Karpas-422 (cell line): ENCODE measurements at regions not wholly inside any gene's neighbourhood (a gene's known extent, or its start where the extent isn't known, plus 50 kb on each side); places are given as distances from the start of the nearest gene placed in this dataset.

Experiments
- DNase-seq: peaks from one replicate; pipeline ENCODE4 v3.0.0-alpha.2; 2015
- H2AFZ ChIP-seq: fragments of 200-600 bp; sonication (generic); 2 replicates; pipeline ENCODE4 v1.6.1; 2014; ENCODE audit warnings: antibody characterized with exemption, low read length, mixed read lengths
- H3K27ac ChIP-seq: fragments of 200-600 bp; sonication (generic); 2 replicates; pipeline ENCODE4 v1.5.1; 2014; ENCODE audit warnings: mild to moderate bottlenecking, low read length, moderate library complexity
- H3K27me3 ChIP-seq: fragments of 200-600 bp; sonication (generic); 2 replicates; pipeline ENCODE4 v1.6.1; 2014; ENCODE audit warnings: low read length, mixed read lengths
- H3K36me3 ChIP-seq: fragments of 200-600 bp; sonication (generic); 2 replicates; pipeline ENCODE4 v1.6.1; 2014; ENCODE audit warnings: low read length, mixed read lengths; ENCODE audit not compliant: insufficient read depth
- H3K4me1 ChIP-seq: fragments of 200-600 bp; sonication (generic); 2 replicates; pipeline ENCODE4 v1.6.1; 2014; ENCODE audit warnings: mild to moderate bottlenecking, low read length, mixed read lengths
- H3K4me2 ChIP-seq: fragments of 200-600 bp; sonication (generic); 2 replicates; pipeline ENCODE4 v1.6.1; 2014; ENCODE audit warnings: low read length, low read depth, mild to moderate bottlenecking; ENCODE audit not compliant: poor library complexity, severe bottlenecking
- H3K4me3 ChIP-seq: fragments of 200-600 bp; sonication (generic); 2 replicates; pipeline ENCODE4 v1.5.1; 2014; ENCODE audit warnings: mild to moderate bottlenecking, antibody characterized with exemption, low read length, mixed read lengths
- H3K79me2 ChIP-seq: fragments of 200-600 bp; sonication (generic); 2 replicates; pipeline ENCODE4 v1.6.1; 2014; ENCODE audit warnings: mild to moderate bottlenecking, low read length, mixed read lengths
- H3K9ac ChIP-seq: fragments of 200-600 bp; sonication (generic); 2 replicates; pipeline ENCODE4 v1.6.0; 2014; ENCODE audit warnings: low read length
- H3K9me2 ChIP-seq: fragments of 200-600 bp; sonication (generic), shearing (Covaris generic); replicated peaks from 2 replicates; pipeline ENCODE4 v1.6.0; 2014; ENCODE audit warnings: mild to moderate bottlenecking, low read length, moderate library complexity; ENCODE audit not compliant: insufficient read depth
- H3K9me3 ChIP-seq: fragments of 300-700, 200-600 bp; sonication (generic); 2 replicates; pipeline ENCODE4 v1.6.1; 2014; ENCODE audit warnings: low read length, mixed read lengths
- H4K20me1 ChIP-seq: fragments of 200-600 bp; sonication (generic); 2 replicates; pipeline ENCODE4 v1.6.1; 2014; ENCODE audit warnings: mild to moderate bottlenecking, antibody characterized with exemption, low read length, low read depth; ENCODE audit not compliant: insufficient read depth

DNA sequence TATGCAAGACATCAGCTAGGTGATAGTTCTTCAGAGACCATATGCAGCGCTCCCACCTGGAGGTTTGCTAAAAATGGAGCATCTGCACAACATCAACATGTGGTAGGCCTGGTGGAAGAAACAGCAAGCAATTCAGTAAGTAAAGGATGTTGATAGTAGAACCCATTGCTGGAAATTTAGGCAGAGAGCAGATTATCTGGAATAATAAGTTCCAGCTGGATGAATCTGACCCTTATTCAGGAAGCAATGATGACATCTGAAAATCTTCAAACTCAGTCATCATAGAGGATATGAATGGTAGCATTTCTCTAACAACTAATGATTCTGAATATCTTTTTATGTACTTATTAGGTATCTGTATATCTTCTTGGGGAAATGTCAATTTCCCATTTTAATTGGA lies 225.2 kb upstream of the ANO3 start:
- H3K4me2 ChIP-seq: peak overlapping the region; percentile 43
- H2AFZ ChIP-seq: peak overlapping the region; percentile 39; the same call in 1 of the 2 replicates
- H3K4me3 ChIP-seq: no peak overlapping the region
- H3K27me3 ChIP-seq: no peaks in the 10 kb centered on the region
- no peaks in the 10 kb centered on the region for H3K9me2 ChIP-seq
- peaks cover 51% of the 10 kb centered on the region for H3K4me1 ChIP-seq
- H3K9ac ChIP-seq: no peak overlapping the region
- H3K9me3 ChIP-seq: no peaks in the 10 kb centered on the region
- no peak for DNase-seq
- no peaks in the 10 kb centered on the region for H4K20me1 ChIP-seq
- no peaks in the 10 kb centered on the region for H3K79me2 ChIP-seq
- peak overlapping the region; percentile 75 for H3K27ac ChIP-seq
- 0 out of 2 replicates have a peak, but pooled peaks cover under 1% of the 10 kb centered on the region for H3K36me3 ChIP-seq

- H3K4me1 ChIP-seq: peaks cover 43% of the 10 kb centered on the region
- no peak for DNase-seq
- no peaks in the 10 kb centered on the region for H3K79me2 ChIP-seq
- 0 out of 2 replicates have a peak, but pooled peaks cover 3% of the 10 kb centered on the region for H3K36me3 ChIP-seq
- no peaks in the 10 kb centered on the region for H4K20me1 ChIP-seq
- no peak overlapping the region for H3K9ac ChIP-seq
- H3K27ac ChIP-seq: no peak overlapping the region
- H3K4me3 ChIP-seq: no peak overlapping the region
- no peaks in the 10 kb centered on the region for H3K9me3 ChIP-seq
- no peaks in the 10 kb centered on the region for H3K27me3 ChIP-seq
- H3K9me2 ChIP-seq: no peaks in the 10 kb centered on the region
- H3K4me2 ChIP-seq: no peak overlapping the region
- no peak overlapping the region for H2AFZ ChIP-seq
Observed at GRCh38 chr11:26109658-26110368, 222.1 kb upstream of the ANO3 start.

DNA sequence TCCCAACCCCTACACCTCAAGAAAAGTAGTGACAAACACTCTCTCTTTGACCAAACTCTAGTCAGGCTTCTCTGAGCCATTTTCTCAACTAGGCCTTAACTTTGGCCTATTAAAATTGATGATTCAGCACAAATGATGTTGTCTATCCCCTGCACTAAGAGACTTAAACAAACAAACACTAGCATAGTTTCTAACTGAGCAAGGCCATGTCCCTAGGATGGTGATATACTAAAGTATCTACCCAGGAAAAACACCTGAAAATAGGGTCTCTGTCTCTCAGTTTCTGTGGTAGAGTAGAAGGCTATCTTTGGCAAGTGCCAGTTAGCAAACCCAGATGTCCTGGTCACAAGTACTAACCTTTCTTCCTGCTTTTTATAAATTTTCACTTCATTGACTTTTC lies 219.7 kb upstream of the ANO3 start:
- Histone ChIP-seq H3K9ac (no peak overlapping the region), H3K79me2 (no peaks in the 10 kb centered on the region), H3K9me2 (no peaks in the 10 kb centered on the region), H3K36me3 (0 out of 2 replicates have a peak, but pooled peaks cover 3% of the 10 kb centered on the region), H2AFZ (no peak overlapping the region), H3K9me3 (no peaks in the 10 kb centered on the region), H3K27ac (no peak overlapping the region), H3K27me3 (no peaks in the 10 kb centered on the region), H3K4me3 (no peak overlapping the region), H3K4me2 (no peak overlapping the region), H4K20me1 (no peaks in the 10 kb centered on the region), H3K4me1 (peaks cover 20% of the 10 kb centered on the region)
- no peak for DNase-seq

GRCh38 chr11:26121466-26121865 lies 210.5 kb upstream of the ANO3 start:
- H3K4me3 ChIP-seq: no peak overlapping the region
- no peak for DNase-seq
- no peaks in the 10 kb centered on the region for H4K20me1 ChIP-seq
- H3K36me3 ChIP-seq: no peaks in the 10 kb centered on the region
- H3K9ac ChIP-seq: no peak overlapping the region
- no peaks in the 10 kb centered on the region for H3K79me2 ChIP-seq
- no peak overlapping the region for H3K27ac ChIP-seq
- no peaks in the 10 kb centered on the region for H3K27me3 ChIP-seq
- H3K4me1 ChIP-seq: peaks cover 3% of the 10 kb centered on the region
- H3K9me3 ChIP-seq: 0 out of 2 replicates have a peak, but pooled peaks cover 3% of the 10 kb centered on the region
- no peaks in the 10 kb centered on the region for H3K9me2 ChIP-seq
- no peak overlapping the region for H3K4me2 ChIP-seq
- H2AFZ ChIP-seq: 0 out of 2 replicates have a peak overlapping the region, but pooled peaks have one; percentile 36

DNA sequence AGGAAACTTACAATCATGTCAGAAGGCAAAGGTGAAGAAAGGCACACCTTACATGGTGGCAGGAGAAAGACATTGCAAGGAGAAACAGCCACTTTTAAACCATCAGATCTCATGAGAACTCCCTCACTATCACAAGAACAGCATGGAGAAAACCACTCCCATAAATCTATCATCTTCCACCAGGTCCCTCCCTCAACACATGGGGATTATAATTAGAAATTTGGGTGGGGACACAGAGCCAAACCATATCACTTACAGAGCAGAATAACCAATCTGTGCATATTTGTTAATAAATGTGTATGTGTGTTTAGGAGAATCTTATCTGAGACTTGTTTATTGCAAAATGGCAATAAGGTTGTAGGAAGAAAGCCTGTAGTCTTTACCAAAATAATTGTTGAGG lies 205.2 kb upstream of the ANO3 start:
- H3K27me3 ChIP-seq: no peaks in the 10 kb centered on the region
- H3K9me3 ChIP-seq: peaks cover 8% of the 10 kb centered on the region; the same call in 1 of the 2 replicates
- no peaks in the 10 kb centered on the region for H3K36me3 ChIP-seq
- no peaks in the 10 kb centered on the region for H3K79me2 ChIP-seq
- H2AFZ ChIP-seq: no peak overlapping the region
- H3K4me2 ChIP-seq: no peak overlapping the region
- H3K9me2 ChIP-seq: no peaks in the 10 kb centered on the region
- H3K27ac ChIP-seq: no peak overlapping the region
- H3K4me3 ChIP-seq: no peak overlapping the region
- H3K4me1 ChIP-seq: peaks cover 3% of the 10 kb centered on the region
- no peak overlapping the region for H3K9ac ChIP-seq
- no peaks in the 10 kb centered on the region for H4K20me1 ChIP-seq
- no peak for DNase-seq

DNA sequence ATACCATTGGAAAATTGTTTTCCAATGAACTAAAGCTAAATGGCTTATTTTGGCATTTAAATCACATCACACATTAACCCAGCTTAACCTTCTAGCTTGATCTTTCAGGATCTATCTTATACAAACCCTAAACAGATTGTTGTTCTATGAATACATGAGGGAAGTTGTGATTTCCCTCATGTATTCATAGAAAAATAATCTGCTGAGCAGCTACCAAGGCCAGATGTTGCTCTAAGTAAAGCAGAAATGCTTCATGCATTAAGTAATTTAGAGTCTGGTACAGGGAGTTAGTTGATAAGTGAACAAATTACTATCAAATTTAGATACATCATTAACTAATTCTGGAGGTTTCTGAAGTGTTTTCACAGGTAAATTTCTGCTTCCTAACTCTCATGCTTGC lies 204.6 kb upstream of the ANO3 start:
- no peak for DNase-seq
- Histone ChIP-seq H3K36me3 (no peaks in the 10 kb centered on the region), H3K9me3 (peaks cover 8% of the 10 kb centered on the region; the same call in 1 of the 2 replicates), H3K79me2 (no peaks in the 10 kb centered on the region), H2AFZ (no peak overlapping the region), H3K4me1 (peaks cover 9% of the 10 kb centered on the region), H3K4me3 (no peak overlapping the region), H4K20me1 (no peaks in the 10 kb centered on the region), H3K9ac (no peak overlapping the region), H3K27ac (no peak overlapping the region), H3K9me2 (no peaks in the 10 kb centered on the region), H3K27me3 (no peaks in the 10 kb centered on the region), H3K4me2 (no peak overlapping the region)

- peak overlapping the region; percentile 71; the same call in 1 of the 2 replicates for H2AFZ ChIP-seq
- H3K9me3 ChIP-seq: peaks cover 4% of the 10 kb centered on the region; the same call in 1 of the 2 replicates
- H3K79me2 ChIP-seq: no peaks in the 10 kb centered on the region
- no peaks in the 10 kb centered on the region for H3K27me3 ChIP-seq
- no peak for DNase-seq
- no peaks in the 10 kb centered on the region for H3K9me2 ChIP-seq
- H3K36me3 ChIP-seq: no peaks in the 10 kb centered on the region
- no peaks in the 10 kb centered on the region for H4K20me1 ChIP-seq
- H3K9ac ChIP-seq: no peak overlapping the region
- peaks cover 34% of the 10 kb centered on the region for H3K4me1 ChIP-seq
- H3K27ac ChIP-seq: no peak overlapping the region
- H3K4me2 ChIP-seq: no peak overlapping the region
- no peak overlapping the region for H3K4me3 ChIP-seq
Observed at GRCh38 chr11:26131406-26131805, 200.5 kb upstream of the ANO3 start.

GRCh38 chr11:26134053-26134452 lies 197.9 kb upstream of the ANO3 start:
- H3K4me3 ChIP-seq: no peak overlapping the region
- peak; percentile 46 for DNase-seq
- peaks cover 4% of the 10 kb centered on the region; the same call in 1 of the 2 replicates for H3K9me3 ChIP-seq
- H4K20me1 ChIP-seq: no peaks in the 10 kb centered on the region
- no peak overlapping the region for H3K4me2 ChIP-seq
- H3K27ac ChIP-seq: peak overlapping the region; percentile 37
- peaks cover 34% of the 10 kb centered on the region for H3K4me1 ChIP-seq
- H3K79me2 ChIP-seq: no peaks in the 10 kb centered on the region
- no peak overlapping the region for H2AFZ ChIP-seq
- H3K9me2 ChIP-seq: no peaks in the 10 kb centered on the region
- H3K36me3 ChIP-seq: no peaks in the 10 kb centered on the region
- H3K27me3 ChIP-seq: no peaks in the 10 kb centered on the region
- H3K9ac ChIP-seq: no peak overlapping the region
